ENCODE measurements at regions not wholly inside any gene's neighbourhood (a gene's known extent, or its start where the extent isn't known, plus 50 kb on each side); places are given as distances from the start of the nearest gene placed in this dataset.

DNA sequence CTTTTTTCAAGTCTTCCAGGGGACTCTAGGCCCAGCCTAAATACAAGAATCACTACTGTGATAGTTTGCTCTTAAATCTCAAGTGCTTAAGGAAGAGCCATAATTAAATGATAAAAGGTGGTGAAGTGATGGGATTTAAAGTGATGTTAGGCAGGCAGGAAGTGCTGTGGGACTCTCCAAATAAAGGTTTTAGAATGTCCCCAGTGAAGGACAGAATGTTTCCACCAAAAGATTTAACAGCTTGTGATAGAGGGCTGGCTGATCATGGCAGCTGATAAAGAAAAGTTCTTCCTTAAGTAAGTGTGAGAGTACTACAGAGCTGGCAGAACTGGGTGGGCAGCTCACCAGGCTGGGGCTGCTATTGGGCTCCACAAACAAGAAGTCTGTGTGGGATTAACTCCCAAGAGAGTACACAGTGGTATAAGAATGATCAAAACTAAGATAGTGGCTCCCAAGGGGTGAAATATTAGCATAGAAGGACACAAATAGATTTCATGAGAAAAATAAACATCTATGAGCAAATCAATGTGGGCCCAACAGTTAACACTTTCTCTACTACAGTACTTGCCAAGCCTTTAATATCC is 637.2 kb upstream of the CPEB2 start:
- TF ChIP-seq ZNF274 (IDR thresholded peaks at IDR 0.05; ENCODE audit: low read depth, low read length) (no peak), SUZ12 (IDR thresholded peaks at IDR 0.05; ENCODE audit: extremely low read depth, insufficient read depth, insufficient read length) (no peak)

Data from NT2/D1 (cell line).